NB4 (cell line): ENCODE measurements at regions not wholly inside any gene's neighbourhood (a gene's known extent, or its start where the extent isn't known, plus 50 kb on each side); places are given as distances from the start of the nearest gene placed in this dataset.
A peak's percentile ranks its signal among the peaks of the same experiment; 100 is the strongest.
"Not testable (repeated sequence)": the region's sequence is repeated elsewhere in the genome, so short reads cannot be mapped to it uniquely, and the experiment has no call there.

Experiments
- DNase-seq: peaks from one replicate; pipeline ENCODE4 v3.0.0; 2010; ENCODE audit warnings: low read depth
- H3K4me3 ChIP-seq: one replicate; pipeline ENCODE4 v1.5.1; 2011; ENCODE audit warnings: mild to moderate bottlenecking, low read depth, low read length, moderate library complexity
- CTCF ChIP-seq: IDR thresholded peaks from one replicate; pipeline ENCODE4 v1.5.1; 2012; ENCODE audit warnings: low read depth, low read length
- MAX ChIP-seq: IDR thresholded peaks from 2 replicates; pipeline ENCODE4 v1.6.1; 2011; ENCODE audit warnings: low read depth, low read length
- MYC ChIP-seq: IDR thresholded peaks from 2 replicates; pipeline ENCODE4 v1.6.1; 2011; ENCODE audit warnings: low read depth, low read length
- POLR2A ChIP-seq: IDR thresholded peaks from 2 replicates; pipeline ENCODE4 v1.6.1; 2011; ENCODE audit warnings: mild to moderate bottlenecking; ENCODE audit not compliant: insufficient read length; ENCODE audit errors: extremely low read depth

- no peak for DNase-seq
- H3K4me3 ChIP-seq = no peak overlapping the region
- no peak for TF ChIP-seq POLR2A
- TF ChIP-seq CTCF = no peak
- TF ChIP-seq MAX = no peak
- no peak for TF ChIP-seq MYC
Measured at GRCh38 chr13:33665626-33666175, 152.2 kb upstream of the RFC3 start.

GRCh38 chr13:33671560-33671959, 146.4 kb upstream of the RFC3 start:
- no peak for DNase-seq
- no peak for TF ChIP-seq MAX
- no peak for TF ChIP-seq POLR2A
- TF ChIP-seq CTCF = no peak
- no peak for TF ChIP-seq MYC
- H3K4me3 ChIP-seq = no peak overlapping the region

GRCh38 chr13:33672022-33672421, 145.9 kb upstream of the RFC3 start:
- H3K4me3 ChIP-seq, DNase-seq: not testable (repeated sequence)

GRCh38 chr13:33676045-33676989, 141.6 kb upstream of the RFC3 start:
- peak overlapping the region; percentile 14 for H3K4me3 ChIP-seq
- TF ChIP-seq CTCF = no peak
- peak; percentile 47 for TF ChIP-seq MYC
- TF ChIP-seq MAX = peak; percentile 94
- no peak for TF ChIP-seq POLR2A
- peak; percentile 53 for DNase-seq

GRCh38 chr13:33677215-33677614, 140.7 kb upstream of the RFC3 start:
- DNase-seq = no peak
- no peak overlapping the region for H3K4me3 ChIP-seq
- TF ChIP-seq MAX (no peak), CTCF (no peak), POLR2A (no peak), MYC (no peak)

GRCh38 chr13:33678084-33678483, 139.9 kb upstream of the RFC3 start:
- no peak for TF ChIP-seq CTCF
- no peak for TF ChIP-seq MAX
- no peak for TF ChIP-seq POLR2A
- TF ChIP-seq MYC = no peak
- H3K4me3 ChIP-seq = no peak overlapping the region
- no peak for DNase-seq
